GM12878 (cell line): ENCODE measurements at regions not wholly inside any gene's neighbourhood (a gene's known extent, or its start where the extent isn't known, plus 50 kb on each side); places are given as distances from the start of the nearest gene placed in this dataset.

Source experiments
- ATAC-seq: fragments of 200-7000 bp; cut with Tn5 transposase; 3 replicates; pipeline ENCODE4 v1.9.1; 2020; ENCODE audit warnings: mild to moderate bottlenecking, moderate library complexity
- BruUV-seq: library from RNA; stranded (reverse); fragments of 400-500 nt; replicated peaks from 2 replicates; lab custom pipeline; 2021; lab: Mats Ljungman, UMichigan
- CTCF ChIA-PET: fragments of 300-600 bp; sonication (Branson Sonifier 250); formaldehyde crosslinking; extraction: SDS; loops from one replicate; lab custom pipeline; 2021; ENCODE audit warnings: inconsistent platforms; lab: Yijun Ruan, JAX
- POLR2A ChIA-PET: fragments of 350-600 bp; formaldehyde crosslinking; extraction: SDS; loops from one replicate; lab custom pipeline; 2021; ENCODE audit warnings: inconsistent platforms; lab: Charles Lee
- RAD21 ChIA-PET: fragments of 300-600 bp; sonication (Branson Sonifier 250); formaldehyde crosslinking; loops from one replicate; lab custom pipeline; 2023; ENCODE audit warnings: antibody characterized with exemption; ENCODE audit not compliant: unreplicated experiment; lab: Charles Lee
- SMC1A ChIA-PET: fragments of 300-600 bp; sonication (Branson Sonifier 250); formaldehyde crosslinking; loops from one replicate; lab custom pipeline; 2023; ENCODE audit not compliant: unreplicated experiment, uncharacterized antibody; lab: Charles Lee
- DNase-seq: peaks from one replicate; pipeline ENCODE4 v3.0.0-alpha.2; 2011; ENCODE audit warnings: low read depth, low spot score
- FAIRE-seq: peaks from 3 replicates; lab custom pipeline; 2011; peaks lifted over from hg19 to GRCh38; lab: Jason Lieb, UNC
- H2AFZ ChIP-seq: 2 replicates; pipeline ENCODE4 v1.6.0; 2011; ENCODE audit warnings: low read depth, low read length, control low read depth; ENCODE audit not compliant: control insufficient read depth
- H3K27ac ChIP-seq: 2 replicates; pipeline ENCODE4 v1.5.1; 2011; ENCODE audit warnings: control low read depth; ENCODE audit not compliant: control insufficient read depth, insufficient read depth
- H3K27me3 ChIP-seq, 2 experiments: replicated peaks in 1 of 2; 2 replicates each; pipeline versions ENCODE4 v1.6.0 to v1.6.1; 2011; ENCODE audit warnings: low read length in 1 of 2; ENCODE audit not compliant: control insufficient read depth in 2 of 2, insufficient read depth in 2 of 2
- H3K36me3 ChIP-seq, 2 experiments: 2 replicates each; pipeline ENCODE4 v1.5.1; 2011; ENCODE audit warnings: low read length in 1 of 2; ENCODE audit not compliant: control insufficient read depth in 2 of 2, insufficient read depth in 2 of 2
- H3K4me1 ChIP-seq: 2 replicates; pipeline ENCODE4 v1.6.1; 2011; ENCODE audit warnings: mild to moderate bottlenecking, low read length, moderate library complexity, mixed read lengths; ENCODE audit not compliant: control insufficient read depth, insufficient read depth
- H3K4me2 ChIP-seq: 2 replicates; pipeline ENCODE4 v1.6.0; 2011; ENCODE audit warnings: control low read depth; ENCODE audit not compliant: control insufficient read depth, insufficient read depth
- H3K4me3 ChIP-seq: fragments of 200-600 bp; sonication (generic); 2 replicates; pipeline ENCODE4 v1.5.1; 2016
- H3K79me2 ChIP-seq: 2 replicates; pipeline ENCODE4 v1.6.0; 2011; ENCODE audit warnings: low read length; ENCODE audit not compliant: control insufficient read depth, insufficient read depth
- H3K9ac ChIP-seq: 2 replicates; pipeline ENCODE4 v1.8.0; 2011; ENCODE audit warnings: low read length, control low read depth, mixed read lengths; ENCODE audit not compliant: control insufficient read depth, insufficient read depth
- H3K9me3 ChIP-seq: replicated peaks from 3 replicates; pipeline ENCODE4 v1.5.1; 2011; ENCODE audit warnings: mild to moderate bottlenecking, low read length; ENCODE audit not compliant: control insufficient read depth, insufficient read depth
- H4K20me1 ChIP-seq: 2 replicates; pipeline ENCODE4 v1.6.0; 2011; ENCODE audit not compliant: control insufficient read depth, insufficient read depth
- ATF3 ChIP-seq: IDR thresholded peaks from 2 replicates; pipeline ENCODE4 v1.6.1; 2011; ENCODE audit warnings: low read depth, mild to moderate bottlenecking, low read length, moderate library complexity, borderline replicate concordance; ENCODE audit errors: extremely low read depth
- BACH1 ChIP-seq: fragments of 450-650 bp; IDR thresholded peaks from 2 replicates; pipeline ENCODE4 v1.6.1; 2017; ENCODE audit warnings: mild to moderate bottlenecking, borderline replicate concordance
- EZH2 ChIP-seq: IDR thresholded peaks from 2 replicates; pipeline ENCODE4 v1.6.1; 2012; ENCODE audit warnings: low read depth, mild to moderate bottlenecking, control low read depth, inconsistent platforms, low read length, borderline replicate concordance; ENCODE audit not compliant: control insufficient read depth
- FOS ChIP-seq: IDR thresholded peaks from 3 replicates; pipeline ENCODE4 v1.6.1; 2011; ENCODE audit warnings: borderline replicate concordance; ENCODE audit not compliant: insufficient read length; ENCODE audit errors: extremely low read depth
- KLF5 ChIP-seq: fragments of 450-650 bp; IDR thresholded peaks from 2 replicates; pipeline ENCODE4 v1.6.1; 2014; ENCODE audit warnings: mild to moderate bottlenecking; ENCODE audit not compliant: partially characterized antibody
- LARP7 ChIP-seq: fragments of 450-650 bp; IDR thresholded peaks from 2 replicates; pipeline ENCODE4 v1.6.1; 2017; ENCODE audit warnings: mild to moderate bottlenecking
- MEF2B ChIP-seq: fragments of 450-650 bp; IDR thresholded peaks from 2 replicates; pipeline ENCODE4 v1.6.1; 2018; ENCODE audit warnings: mild to moderate bottlenecking, moderate library complexity; ENCODE audit not compliant: partially characterized antibody, poor library complexity, severe bottlenecking
- MYB ChIP-seq: fragments of 150-350 bp; IDR thresholded peaks from 2 replicates; pipeline ENCODE4 v1.6.1; 2014; ENCODE audit warnings: mild to moderate bottlenecking, low read depth, low read length, borderline replicate concordance
- MYC ChIP-seq: IDR thresholded peaks from 2 replicates; pipeline ENCODE4 v1.6.1; 2011; ENCODE audit warnings: mild to moderate bottlenecking, low read length, moderate library complexity, inconsistent platforms; ENCODE audit not compliant: insufficient read depth, insufficient replicate concordance, insufficient read length, severe bottlenecking
- NFYA ChIP-seq: IDR thresholded peaks from 2 replicates; pipeline ENCODE4 v1.6.1; 2011; ENCODE audit warnings: low read depth, mild to moderate bottlenecking, low read length, improper control_type of control experiment, borderline replicate concordance
- POU2F2 ChIP-seq: IDR thresholded peaks from 3 replicates; pipeline ENCODE4 v1.6.1; 2011; ENCODE audit warnings: low read depth, mild to moderate bottlenecking, low read length, borderline replicate concordance
- RUNX3 ChIP-seq: IDR thresholded peaks from 2 replicates; pipeline ENCODE4 v1.6.1; 2012; ENCODE audit warnings: low read length, inconsistent platforms
- SREBF1 ChIP-seq: IDR thresholded peaks from 2 replicates; pipeline ENCODE4 v1.6.1; 2012; ENCODE audit warnings: mild to moderate bottlenecking, low read length
- SREBF2 ChIP-seq: IDR thresholded peaks from 2 replicates; pipeline ENCODE4 v1.6.1; 2012; ENCODE audit warnings: mild to moderate bottlenecking, low read length
- STAT3 ChIP-seq: IDR thresholded peaks from 2 replicates; pipeline ENCODE4 v1.6.1; 2011; ENCODE audit warnings: low read depth, low read length, improper control_type of control experiment
- WGBS: methylation state at CpG from one replicate; pipeline ENCODE4 v1.1.6; 2016; ENCODE audit warnings: low lambda C conversion rate; ENCODE audit not compliant: insufficient replicate concordance, insufficient coverage; ENCODE audit errors: missing lambda C conversion rate; 5-methylcytosine and 5-hydroxymethylcytosine counted together
- in situ Hi-C: fragments of 300-500 bp; cut with MboI; formaldehyde crosslinking; loops from 9 replicates; pipeline ENCODE4 v1.14.3; 2018; ENCODE audit warnings: mixed read lengths
- intact Hi-C: fragments of 100-400 bp; cut with micrococcal nuclease; formaldehyde crosslinking; loops from one replicate; pipeline ENCODE4 v1.14.2; 2022; ENCODE audit not compliant: unreplicated experiment
- TF ChIP-seq, protein P1 (sequence below): IDR thresholded peaks from 2 replicates; pipeline ENCODE4 v1.6.1; 2012; ENCODE audit warnings: improper control_type of control experiment, low read depth, low read length; ENCODE audit not compliant: insufficient replicate concordance
- TF ChIP-seq, protein P2 (sequence below): IDR thresholded peaks from 2 replicates; pipeline ENCODE4 v1.6.1; 2012; ENCODE audit warnings: low read depth, low read length, improper control_type of control experiment

- H3K4me2 ChIP-seq = no peak overlapping the region
- BruUV-seq = no TSS peak
- TF ChIP-seq SREBF1 (no peak), MYC (no peak), MYB (no peak), SREBF2 (no peak), BACH1 (no peak), KLF5 (no peak), FOS (no peak), EZH2 (no peak), RUNX3 (no peak), LARP7 (no peak), ATF3 (no peak), STAT3 (no peak), NFYA (no peak), MEF2B (no peak), POU2F2 (no peak)
- TF ChIP-seq, protein P1, sequence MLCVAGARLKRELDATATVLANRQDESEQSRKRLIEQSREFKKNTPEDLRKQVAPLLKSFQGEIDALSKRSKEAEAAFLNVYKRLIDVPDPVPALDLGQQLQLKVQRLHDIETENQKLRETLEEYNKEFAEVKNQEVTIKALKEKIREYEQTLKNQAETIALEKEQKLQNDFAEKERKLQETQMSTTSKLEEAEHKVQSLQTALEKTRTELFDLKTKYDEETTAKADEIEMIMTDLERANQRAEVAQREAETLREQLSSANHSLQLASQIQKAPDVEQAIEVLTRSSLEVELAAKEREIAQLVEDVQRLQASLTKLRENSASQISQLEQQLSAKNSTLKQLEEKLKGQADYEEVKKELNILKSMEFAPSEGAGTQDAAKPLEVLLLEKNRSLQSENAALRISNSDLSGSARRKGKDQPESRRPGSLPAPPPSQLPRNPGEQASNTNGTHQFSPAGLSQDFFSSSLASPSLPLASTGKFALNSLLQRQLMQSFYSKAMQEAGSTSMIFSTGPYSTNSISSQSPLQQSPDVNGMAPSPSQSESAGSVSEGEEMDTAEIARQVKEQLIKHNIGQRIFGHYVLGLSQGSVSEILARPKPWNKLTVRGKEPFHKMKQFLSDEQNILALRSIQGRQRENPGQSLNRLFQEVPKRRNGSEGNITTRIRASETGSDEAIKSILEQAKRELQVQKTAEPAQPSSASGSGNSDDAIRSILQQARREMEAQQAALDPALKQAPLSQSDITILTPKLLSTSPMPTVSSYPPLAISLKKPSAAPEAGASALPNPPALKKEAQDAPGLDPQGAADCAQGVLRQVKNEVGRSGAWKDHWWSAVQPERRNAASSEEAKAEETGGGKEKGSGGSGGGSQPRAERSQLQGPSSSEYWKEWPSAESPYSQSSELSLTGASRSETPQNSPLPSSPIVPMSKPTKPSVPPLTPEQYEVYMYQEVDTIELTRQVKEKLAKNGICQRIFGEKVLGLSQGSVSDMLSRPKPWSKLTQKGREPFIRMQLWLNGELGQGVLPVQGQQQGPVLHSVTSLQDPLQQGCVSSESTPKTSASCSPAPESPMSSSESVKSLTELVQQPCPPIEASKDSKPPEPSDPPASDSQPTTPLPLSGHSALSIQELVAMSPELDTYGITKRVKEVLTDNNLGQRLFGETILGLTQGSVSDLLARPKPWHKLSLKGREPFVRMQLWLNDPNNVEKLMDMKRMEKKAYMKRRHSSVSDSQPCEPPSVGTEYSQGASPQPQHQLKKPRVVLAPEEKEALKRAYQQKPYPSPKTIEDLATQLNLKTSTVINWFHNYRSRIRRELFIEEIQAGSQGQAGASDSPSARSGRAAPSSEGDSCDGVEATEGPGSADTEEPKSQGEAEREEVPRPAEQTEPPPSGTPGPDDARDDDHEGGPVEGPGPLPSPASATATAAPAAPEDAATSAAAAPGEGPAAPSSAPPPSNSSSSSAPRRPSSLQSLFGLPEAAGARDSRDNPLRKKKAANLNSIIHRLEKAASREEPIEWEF = no peak
- TF ChIP-seq, protein P2, sequence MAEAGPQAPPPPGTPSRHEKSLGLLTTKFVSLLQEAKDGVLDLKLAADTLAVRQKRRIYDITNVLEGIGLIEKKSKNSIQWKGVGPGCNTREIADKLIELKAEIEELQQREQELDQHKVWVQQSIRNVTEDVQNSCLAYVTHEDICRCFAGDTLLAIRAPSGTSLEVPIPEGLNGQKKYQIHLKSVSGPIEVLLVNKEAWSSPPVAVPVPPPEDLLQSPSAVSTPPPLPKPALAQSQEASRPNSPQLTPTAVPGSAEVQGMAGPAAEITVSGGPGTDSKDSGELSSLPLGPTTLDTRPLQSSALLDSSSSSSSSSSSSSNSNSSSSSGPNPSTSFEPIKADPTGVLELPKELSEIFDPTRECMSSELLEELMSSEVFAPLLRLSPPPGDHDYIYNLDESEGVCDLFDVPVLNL = no peak
These were observed 377.2 kb upstream of the TNC start for GRCh38 chr9:115495052-115495635.

More at GRCh38 chr9:115495052-115495635, 377.2 kb upstream of the TNC start:
- ATAC-seq = no peak
- no peak for FAIRE-seq
- no peak overlapping the region for H3K27ac ChIP-seq
- H3K9ac ChIP-seq = no peak overlapping the region
- H3K9me3 ChIP-seq = no peaks in the 10 kb centered on the region
- H3K4me3 ChIP-seq = no peak overlapping the region
- 8% methylated on average over 6 of the region's 6 CpGs for WGBS
- no peak overlapping the region for H2AFZ ChIP-seq
- H3K79me2 ChIP-seq = no peaks in the 10 kb centered on the region
- ChIA-PET POLR2A (no interaction called here), CTCF (no interaction called here), RAD21 (no interaction called here), SMC1A (no interaction called here)
- H3K27me3 ChIP-seq = no peaks in the 10 kb centered on the region
- H4K20me1 ChIP-seq = no peaks in the 10 kb centered on the region
- H3K4me1 ChIP-seq = no peaks in the 10 kb centered on the region
- DNase-seq = no peak
- no peaks in the 10 kb centered on the region for H3K36me3 ChIP-seq
- in situ Hi-C loops (no loop called here), intact Hi-C loops (no loop called here)
